Lower lobe of right lung (tissue), 2 donors: ENCODE measurements at regions not wholly inside any gene's neighbourhood (a gene's known extent, or its start where the extent isn't known, plus 50 kb on each side); places are given as distances from the start of the nearest gene placed in this dataset.

Source experiments
- ATAC-seq, 2 donors: fragments of 200-7000 bp; cut with Tn5 transposase; one replicate each; pipeline ENCODE4 v1.9.1; 2020 to 2022; ENCODE audit warnings: mild to moderate bottlenecking in 2 of 2, moderate library complexity in 2 of 2
- DNase-seq: peaks from one replicate; pipeline ENCODE4 v3.0.0-alpha.2; 2020
- H3K27ac ChIP-seq: fragments of 200-600 bp; one replicate; pipeline ENCODE4 v1.8.0; 2022
- H3K27me3 ChIP-seq: fragments of 200-600 bp; one replicate; pipeline ENCODE4 v1.8.0; 2022; ENCODE audit warnings: low read depth
- H3K36me3 ChIP-seq: fragments of 200-600 bp; one replicate; pipeline ENCODE4 v1.8.0; 2022; ENCODE audit warnings: mild to moderate bottlenecking
- H3K4me1 ChIP-seq: fragments of 200-600 bp; one replicate; pipeline ENCODE4 v1.8.0; 2022
- H3K4me3 ChIP-seq: fragments of 200-600 bp; one replicate; pipeline ENCODE4 v1.8.0; 2022; ENCODE audit warnings: mild to moderate bottlenecking
- H3K9me3 ChIP-seq: fragments of 200-600 bp; one replicate; pipeline ENCODE4 v1.8.0; 2022
- intact Hi-C: fragments of 100-400 bp; cut with DNase I; formaldehyde crosslinking; loops from one replicate; pipeline ENCODE4 v1.11.0; 2022
- TF ChIP-seq, protein P1 (sequence below): fragments of 200-600 bp; IDR thresholded peaks from one replicate; pipeline ENCODE4 v1.8.0; 2022; ENCODE audit warnings: antibody characterized with exemption, mild to moderate bottlenecking
- donor health status: DM: no; HTN: yes; CAD: no; lungs with severe emphysema.

DNA sequence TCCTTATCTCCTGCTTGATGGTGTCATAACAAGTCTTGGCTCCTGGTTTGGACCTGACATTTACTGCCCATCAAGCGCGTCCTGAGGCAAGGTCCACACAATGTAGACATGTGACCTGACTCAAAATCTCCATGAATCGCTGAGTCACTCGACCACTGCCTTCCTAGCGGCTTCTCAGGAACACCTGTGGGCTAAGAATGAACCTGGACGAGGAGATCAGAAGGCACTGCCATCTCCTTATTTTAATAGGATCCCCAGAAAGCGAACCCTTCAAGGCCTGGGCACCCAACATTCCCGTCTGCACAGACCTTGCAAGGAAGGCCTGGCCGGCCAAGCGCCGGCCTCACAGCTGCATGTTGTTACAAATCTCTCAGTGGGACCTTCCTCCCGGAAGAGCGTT lies 60.6 kb upstream of the IRX1 start:
- Histone ChIP-seq H3K4me1 (no peaks in the 10 kb centered on the region), H3K27me3 (no peaks in the 10 kb centered on the region), H3K9me3 (no peaks in the 10 kb centered on the region), H3K27ac (no peak overlapping the region), H3K36me3 (no peaks in the 10 kb centered on the region), H3K4me3 (no peak overlapping the region)
- DNase-seq (no peak), ATAC-seq (no peak)
- TF ChIP-seq, protein P1, sequence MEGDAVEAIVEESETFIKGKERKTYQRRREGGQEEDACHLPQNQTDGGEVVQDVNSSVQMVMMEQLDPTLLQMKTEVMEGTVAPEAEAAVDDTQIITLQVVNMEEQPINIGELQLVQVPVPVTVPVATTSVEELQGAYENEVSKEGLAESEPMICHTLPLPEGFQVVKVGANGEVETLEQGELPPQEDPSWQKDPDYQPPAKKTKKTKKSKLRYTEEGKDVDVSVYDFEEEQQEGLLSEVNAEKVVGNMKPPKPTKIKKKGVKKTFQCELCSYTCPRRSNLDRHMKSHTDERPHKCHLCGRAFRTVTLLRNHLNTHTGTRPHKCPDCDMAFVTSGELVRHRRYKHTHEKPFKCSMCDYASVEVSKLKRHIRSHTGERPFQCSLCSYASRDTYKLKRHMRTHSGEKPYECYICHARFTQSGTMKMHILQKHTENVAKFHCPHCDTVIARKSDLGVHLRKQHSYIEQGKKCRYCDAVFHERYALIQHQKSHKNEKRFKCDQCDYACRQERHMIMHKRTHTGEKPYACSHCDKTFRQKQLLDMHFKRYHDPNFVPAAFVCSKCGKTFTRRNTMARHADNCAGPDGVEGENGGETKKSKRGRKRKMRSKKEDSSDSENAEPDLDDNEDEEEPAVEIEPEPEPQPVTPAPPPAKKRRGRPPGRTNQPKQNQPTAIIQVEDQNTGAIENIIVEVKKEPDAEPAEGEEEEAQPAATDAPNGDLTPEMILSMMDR = no peak
- intact Hi-C loops = no loop called here

DNA sequence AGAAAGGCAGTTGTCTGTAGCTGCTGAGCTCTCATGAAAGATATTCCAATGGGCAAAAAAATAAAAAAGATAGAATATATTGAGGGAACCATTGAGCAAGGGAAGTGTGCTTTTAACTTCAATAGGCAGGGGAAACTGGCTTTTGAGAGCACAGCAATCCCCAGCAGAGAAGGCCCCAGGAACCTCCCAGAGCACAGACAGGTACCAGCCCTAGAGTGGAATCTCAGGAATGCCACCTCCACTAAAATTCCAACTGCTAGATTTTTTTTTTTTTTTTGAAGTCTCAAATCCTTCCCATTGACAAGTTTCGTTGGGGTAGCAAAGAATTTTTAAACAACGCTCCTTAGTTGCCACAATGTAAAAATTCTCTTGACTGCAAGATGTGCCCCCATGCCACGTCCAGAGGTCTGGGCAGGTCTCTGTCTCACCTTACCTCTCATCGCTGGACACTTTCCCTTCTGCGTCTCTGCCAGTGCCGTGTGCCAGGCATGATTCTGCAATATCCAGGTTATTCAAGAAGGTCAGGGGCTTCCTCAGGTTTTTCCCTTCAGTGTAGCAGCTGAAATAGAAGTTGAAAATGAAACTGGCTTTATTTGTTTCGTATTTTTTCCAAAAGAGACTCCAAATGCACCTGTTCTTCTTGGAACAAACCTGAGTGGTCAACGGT lies 64.2 kb upstream of the IRX1 start:
- TF ChIP-seq, protein P1 = no peak
- Histone ChIP-seq H3K4me1 (no peaks in the 10 kb centered on the region), H3K36me3 (no peaks in the 10 kb centered on the region), H3K27me3 (no peaks in the 10 kb centered on the region), H3K4me3 (no peak overlapping the region), H3K27ac (no peak overlapping the region), H3K9me3 (no peaks in the 10 kb centered on the region)
- DNase-seq (no peak), ATAC-seq (peak; percentile 55 to 67)
- intact Hi-C loops = no loop called here

DNA sequence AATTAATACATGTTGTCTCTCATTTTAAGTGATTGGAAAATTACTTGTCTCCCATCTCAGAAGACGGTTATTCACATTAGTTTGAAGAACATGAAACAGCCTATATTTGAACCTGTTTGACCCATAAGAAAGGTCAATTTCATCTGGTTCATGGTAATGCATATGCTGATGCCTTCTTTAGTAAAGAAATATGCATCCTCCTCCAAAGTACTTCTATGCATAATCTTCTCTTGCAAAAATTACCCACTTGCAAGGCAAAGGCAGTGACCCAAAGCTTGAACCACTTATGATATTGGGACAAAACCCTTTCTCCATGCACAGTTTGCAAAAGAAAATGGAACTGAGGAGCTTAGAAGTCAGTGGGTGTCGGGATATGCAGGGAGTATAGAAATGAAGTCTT lies 65.4 kb upstream of the IRX1 start:
- Histone ChIP-seq H3K27ac (no peak overlapping the region), H3K9me3 (no peaks in the 10 kb centered on the region), H3K27me3 (no peaks in the 10 kb centered on the region), H3K4me3 (no peak overlapping the region), H3K36me3 (no peaks in the 10 kb centered on the region), H3K4me1 (no peaks in the 10 kb centered on the region)
- intact Hi-C loops = no loop called here
- no peak for DNase-seq
- ATAC-seq = no peak
- TF ChIP-seq, protein P1 = no peak

DNA sequence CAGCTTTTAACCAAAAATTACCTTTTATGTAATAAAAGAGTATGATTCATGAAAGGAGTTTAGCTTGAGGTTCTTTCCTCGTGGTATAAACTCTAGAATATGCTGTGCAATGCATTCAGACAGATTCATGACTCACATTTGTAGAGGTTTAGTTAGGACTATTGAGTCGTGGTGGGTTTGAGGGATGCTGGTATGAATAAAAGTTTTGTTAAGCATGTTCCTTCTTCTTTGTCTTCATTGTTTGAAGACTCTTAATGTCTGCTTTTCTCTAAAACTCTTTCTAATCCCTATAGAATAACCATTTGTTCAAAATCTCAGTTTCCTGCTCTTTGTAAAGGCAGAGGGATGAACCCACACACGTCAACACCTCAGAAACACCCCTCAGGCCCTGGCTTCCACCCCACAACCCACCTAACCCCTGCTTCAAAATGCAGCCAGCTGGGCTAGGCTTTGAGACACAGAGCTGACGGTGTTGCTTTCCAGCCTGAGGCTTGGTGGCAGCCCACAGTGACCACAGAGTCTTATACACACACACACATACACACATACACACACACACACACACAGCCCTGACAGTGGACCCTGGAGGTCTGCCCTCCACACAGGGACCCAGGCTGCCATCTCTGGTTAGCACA lies 69.0 kb upstream of the IRX1 start:
- Histone ChIP-seq H3K4me3 (no peak overlapping the region), H3K9me3 (no peaks in the 10 kb centered on the region), H3K36me3 (no peaks in the 10 kb centered on the region), H3K27me3 (no peaks in the 10 kb centered on the region), H3K4me1 (no peaks in the 10 kb centered on the region), H3K27ac (no peak overlapping the region)
- ATAC-seq (no peak), DNase-seq (no peak)
- intact Hi-C loops = no loop called here
- TF ChIP-seq, protein P1 = no peak

DNA sequence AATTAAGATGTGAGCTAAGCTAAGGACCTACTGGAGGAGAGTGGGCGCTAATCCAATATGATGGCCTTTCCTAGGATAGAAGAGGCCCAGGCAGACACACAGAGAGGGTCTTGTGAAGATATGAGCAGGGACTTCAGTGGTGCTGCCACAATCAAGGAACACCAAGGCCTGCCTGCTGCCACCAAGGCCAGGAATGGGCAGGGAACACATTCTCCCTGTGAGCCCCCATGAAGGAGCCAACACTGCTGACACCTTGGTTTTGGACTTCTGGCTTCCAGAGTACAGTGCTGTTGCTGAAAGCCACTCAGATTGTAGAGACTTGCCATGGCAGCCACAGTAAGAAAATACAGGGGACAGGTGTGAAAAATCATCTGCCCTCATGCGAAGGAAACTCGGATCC lies 73.1 kb upstream of the IRX1 start:
- intact Hi-C loops = no loop called here
- no peak overlapping the region for H3K4me3 ChIP-seq
- no peaks in the 10 kb centered on the region for H3K36me3 ChIP-seq
- H3K27me3 ChIP-seq = no peaks in the 10 kb centered on the region
- ATAC-seq = no peak
- H3K9me3 ChIP-seq = no peaks in the 10 kb centered on the region
- TF ChIP-seq, protein P1 = no peak
- DNase-seq = no peak
- H3K4me1 ChIP-seq = no peaks in the 10 kb centered on the region
- H3K27ac ChIP-seq = no peak overlapping the region
